ENCODE measurements at regions not wholly inside any gene's neighbourhood (a gene's known extent, or its start where the extent isn't known, plus 50 kb on each side); places are given as distances from the start of the nearest gene placed in this dataset.
"Not testable (repeated sequence)": the region's sequence is repeated elsewhere in the genome, so short reads cannot be mapped to it uniquely, and the experiment has no call there.

DNA sequence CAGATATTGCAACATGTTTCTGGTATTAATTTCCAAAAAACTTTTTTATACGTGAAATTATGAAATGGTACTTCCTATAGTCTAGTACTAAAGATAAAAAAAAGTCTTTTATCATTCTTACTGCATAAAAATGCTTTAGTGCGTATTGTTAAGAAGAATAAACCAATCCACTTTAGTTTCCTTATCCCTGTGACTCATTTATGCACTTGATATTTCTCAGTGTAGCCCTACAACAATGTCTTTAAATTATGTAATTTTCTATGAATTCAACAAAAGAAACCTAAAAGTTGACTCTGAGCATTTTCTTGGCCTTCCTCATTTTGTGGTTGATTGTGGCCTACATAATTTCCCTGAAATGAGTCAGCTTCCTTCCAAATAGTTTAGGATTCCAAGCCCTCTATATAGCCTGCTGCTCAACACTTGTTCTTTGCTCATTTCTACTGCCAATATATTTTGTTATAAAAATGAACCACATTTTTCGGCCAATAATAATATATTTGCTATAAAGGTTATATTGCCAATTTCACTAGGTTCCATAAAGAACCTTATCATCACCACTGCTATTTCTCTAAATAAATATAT is 961.7 kb upstream of the ADAMTS5 start:
- DNase-seq = not testable (repeated sequence)

GRCh38 chr21:27921421-27921820 is 954.5 kb upstream of the ADAMTS5 start:
- DNase-seq = not testable (repeated sequence)

- DNase-seq = not testable (repeated sequence)
Observed at GRCh38 chr21:27917966-27918365, 951.1 kb upstream of the ADAMTS5 start.

GRCh38 chr21:27916326-27916725 is 949.4 kb upstream of the ADAMTS5 start:
- DNase-seq = not testable (repeated sequence)

- DNase-seq = not testable (repeated sequence)
Observed at GRCh38 chr21:27912133-27912532, 945.2 kb upstream of the ADAMTS5 start.

DNA sequence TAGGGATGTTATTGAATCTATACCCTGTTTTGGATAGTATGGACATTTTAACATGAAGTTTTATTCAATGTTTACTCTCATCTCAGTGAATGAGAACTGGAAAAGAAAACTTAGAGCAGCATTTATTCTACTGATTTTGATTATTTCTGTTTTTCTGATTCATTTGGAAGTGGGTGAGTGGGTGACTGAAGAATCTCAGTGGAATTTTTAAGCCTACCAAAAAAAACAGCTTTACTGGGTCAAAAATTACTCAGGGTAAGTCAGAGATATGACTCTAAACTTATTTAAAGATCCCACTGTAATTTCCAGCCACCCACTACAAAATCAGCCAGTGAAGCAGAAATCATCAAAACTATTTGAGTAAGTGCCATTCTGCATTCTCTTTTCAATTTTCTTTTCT is 942.6 kb upstream of the ADAMTS5 start:
- DNase-seq = not testable (repeated sequence)

DNA sequence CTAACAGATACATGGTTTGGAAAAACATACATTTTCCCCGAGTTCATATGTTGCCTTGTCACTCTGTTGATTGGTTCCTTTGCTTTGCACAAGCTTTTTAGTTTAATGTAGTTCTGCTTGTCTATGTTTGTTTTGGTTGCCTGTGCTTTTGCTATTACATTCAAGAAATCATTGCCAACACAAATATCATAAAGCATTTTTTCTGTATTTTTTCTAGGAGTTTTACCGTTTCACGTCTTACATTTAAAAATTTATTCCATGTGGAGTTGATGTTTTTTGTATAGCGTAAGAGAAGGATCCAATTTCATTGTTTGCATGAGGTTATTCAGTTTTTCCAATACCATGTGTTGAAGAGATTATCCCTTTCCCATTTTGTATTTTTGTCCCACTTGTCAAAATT is 941.9 kb upstream of the ADAMTS5 start:
- DNase-seq = not testable (repeated sequence)

DNA sequence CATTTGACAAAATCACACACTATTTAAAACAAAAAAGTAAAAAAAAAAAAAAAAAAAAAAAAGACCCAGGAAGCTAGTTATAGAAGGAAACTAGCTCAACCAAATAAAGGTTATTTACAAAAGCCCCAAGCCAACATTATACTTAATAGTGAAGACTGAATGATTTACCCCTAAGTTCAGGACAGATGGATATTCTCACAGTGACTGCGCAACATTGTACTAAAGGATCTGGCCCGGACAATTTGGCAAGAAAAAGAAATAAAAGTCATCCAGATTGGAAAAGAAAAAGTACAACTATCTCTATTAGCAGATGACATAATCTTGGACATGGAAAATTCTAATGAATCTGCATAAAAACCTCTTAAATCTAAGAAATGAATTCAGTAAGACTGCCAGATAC is 936.0 kb upstream of the ADAMTS5 start:
- not testable (repeated sequence) for DNase-seq

DNA sequence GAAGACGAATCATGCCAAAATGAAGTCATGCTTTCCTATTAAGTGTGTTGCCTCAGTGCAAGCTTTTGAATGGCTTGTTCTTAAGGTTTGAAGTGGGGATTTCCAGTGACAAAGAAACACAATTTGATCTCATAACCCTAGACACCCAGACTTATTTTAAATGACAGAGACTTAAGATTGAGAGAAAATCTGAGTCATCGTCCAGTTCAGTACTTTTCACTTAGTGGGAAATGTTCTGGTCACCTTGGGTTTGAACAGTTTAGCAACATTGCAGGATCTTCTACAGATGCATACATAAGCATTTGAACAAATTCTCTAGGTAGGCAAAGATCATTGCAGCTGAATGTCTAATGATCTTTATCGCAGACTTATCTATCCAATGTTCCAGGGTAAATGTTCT is 926.7 kb upstream of the ADAMTS5 start:
- DNase-seq = not testable (repeated sequence)

DNA sequence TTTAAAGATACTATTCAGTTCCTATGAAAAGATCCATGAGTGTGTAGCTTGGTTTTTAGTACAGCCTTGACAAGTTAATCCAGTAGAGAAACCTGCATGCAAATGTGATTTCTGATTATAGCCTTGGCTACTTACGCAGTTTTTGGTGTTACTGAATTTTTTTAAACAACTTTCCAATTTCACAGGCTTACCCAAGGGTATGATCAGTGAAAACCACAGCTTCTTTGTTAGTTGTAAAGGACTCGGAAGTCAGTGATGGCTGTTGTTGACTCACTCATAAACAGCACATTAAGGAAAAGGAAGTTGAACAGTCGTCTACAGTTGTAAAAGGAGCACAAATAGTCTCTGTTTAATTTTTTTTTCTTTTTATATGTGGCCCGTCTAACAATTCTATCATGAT is 924.6 kb upstream of the ADAMTS5 start:
- DNase-seq = not testable (repeated sequence)

DNA sequence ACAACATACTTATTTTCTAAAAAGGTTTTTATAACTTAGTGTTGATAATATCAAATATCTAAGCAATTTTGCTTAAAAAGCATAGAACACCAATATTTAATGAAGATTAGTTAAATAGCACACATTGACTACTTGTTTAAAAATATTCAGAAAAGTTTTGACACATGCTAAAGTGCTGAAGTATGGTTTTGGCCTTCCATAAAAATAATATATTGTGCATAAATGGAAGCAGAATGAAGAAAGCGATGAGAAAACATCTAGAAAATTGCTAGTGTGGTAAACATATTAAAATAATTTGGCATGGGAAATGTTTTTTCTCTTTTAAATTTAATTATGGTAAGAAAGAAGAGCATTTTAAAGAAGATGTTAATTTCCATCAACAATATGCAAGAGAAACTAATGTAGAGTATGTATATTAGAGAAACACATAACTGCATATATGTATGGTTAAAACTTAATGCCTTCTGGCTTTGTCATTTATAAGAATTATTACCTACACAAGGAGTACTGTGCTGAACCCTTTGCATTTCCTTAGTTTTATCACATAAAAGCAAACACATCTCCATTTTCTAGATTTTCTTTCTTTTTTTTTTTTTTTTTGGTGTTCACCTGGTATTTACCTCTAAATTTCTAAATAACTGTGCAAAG is 921.0 kb upstream of the ADAMTS5 start:
- DNase-seq = not testable (repeated sequence)

DNA sequence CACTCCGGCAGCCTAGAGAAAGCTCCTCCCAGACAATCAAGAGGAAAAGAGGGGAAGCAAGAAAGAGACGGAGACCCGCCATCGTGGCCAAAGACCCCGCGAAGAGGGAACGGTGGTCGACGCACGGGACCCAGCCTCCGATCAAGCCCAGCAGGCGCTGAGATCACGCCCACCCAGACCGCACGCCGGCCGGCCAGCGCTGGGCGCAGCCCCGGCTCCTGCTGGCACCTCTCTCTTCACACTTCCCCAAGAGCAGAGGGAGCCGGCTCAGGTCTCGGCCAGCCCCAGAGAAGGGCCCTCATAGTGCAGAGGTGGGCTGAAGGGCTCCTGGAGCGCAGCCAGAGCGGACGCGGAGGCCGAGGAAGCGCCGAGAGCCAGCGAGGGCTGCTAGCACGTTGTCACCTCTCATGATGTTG is 918.4 kb upstream of the ADAMTS5 start:
- DNase-seq = no peak

- not testable (repeated sequence) for DNase-seq
Observed at GRCh38 chr21:27881331-27881730, 914.4 kb upstream of the ADAMTS5 start.

DNA sequence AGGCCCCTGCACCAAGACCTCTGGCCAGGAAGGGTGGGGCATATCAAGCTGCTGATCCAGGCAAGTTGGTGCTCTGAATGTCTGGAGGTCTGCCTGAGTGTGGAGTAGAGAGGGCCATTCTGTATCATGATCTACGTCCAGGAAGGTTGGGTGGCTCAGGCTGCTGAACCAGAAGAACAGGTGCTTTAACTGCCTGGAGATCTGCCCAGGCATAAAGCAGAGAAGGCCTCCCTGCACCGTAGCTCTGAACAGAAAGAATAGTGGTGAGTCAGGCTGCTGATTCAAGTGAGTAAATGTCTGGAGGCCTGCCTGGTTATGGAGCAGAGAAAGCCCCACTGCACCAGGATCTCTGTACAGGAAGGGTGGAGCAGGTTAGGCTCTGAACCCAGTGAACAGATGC is 905.5 kb upstream of the ADAMTS5 start:
- DNase-seq = not testable (repeated sequence)

DNA sequence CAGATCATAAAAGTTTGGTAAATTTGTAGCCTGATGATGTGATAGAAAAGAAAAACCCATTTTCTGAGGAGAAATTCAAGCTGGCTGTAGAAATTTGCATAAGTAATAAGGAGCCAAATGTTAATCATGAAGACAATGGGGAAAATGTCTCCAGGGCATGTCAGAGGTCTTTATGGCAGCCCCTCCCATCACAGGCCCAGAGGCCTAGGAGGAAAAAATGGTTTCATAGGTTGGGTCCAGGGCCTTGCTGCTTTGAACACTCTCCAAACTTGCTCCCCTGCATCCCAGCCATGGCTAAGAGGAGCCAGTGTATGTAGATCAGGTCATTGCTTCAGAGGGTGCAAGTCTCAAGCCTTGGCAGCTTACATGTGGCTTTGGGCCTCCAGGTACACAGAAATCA is 903.9 kb upstream of the ADAMTS5 start:
- DNase-seq = not testable (repeated sequence)

GRCh38 chr21:27860314-27860955 is 893.5 kb upstream of the ADAMTS5 start:
- DNase-seq = not testable (repeated sequence)

GRCh38 chr21:27858053-27858825 is 891.4 kb upstream of the ADAMTS5 start:
- not testable (repeated sequence) for DNase-seq

DNA sequence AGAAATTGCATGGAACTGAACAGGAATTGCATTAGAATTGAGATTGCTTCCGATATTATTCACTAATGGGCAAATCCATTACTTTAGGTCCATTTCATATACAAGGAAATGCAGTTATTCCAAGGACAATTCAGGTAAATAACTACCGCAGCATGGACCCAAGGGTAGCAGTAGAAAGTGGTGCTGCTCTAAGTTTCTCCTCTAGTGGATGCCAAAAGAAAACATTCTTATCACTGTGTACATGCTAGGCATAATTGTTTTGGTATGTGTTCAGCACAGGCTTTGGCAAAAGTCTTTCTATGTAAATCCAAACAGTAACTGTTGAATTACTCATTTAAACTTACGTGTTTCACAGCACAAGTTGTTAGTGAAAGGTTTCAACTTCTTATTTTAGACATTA is 890.1 kb upstream of the ADAMTS5 start:
- not testable (repeated sequence) for DNase-seq

DNA sequence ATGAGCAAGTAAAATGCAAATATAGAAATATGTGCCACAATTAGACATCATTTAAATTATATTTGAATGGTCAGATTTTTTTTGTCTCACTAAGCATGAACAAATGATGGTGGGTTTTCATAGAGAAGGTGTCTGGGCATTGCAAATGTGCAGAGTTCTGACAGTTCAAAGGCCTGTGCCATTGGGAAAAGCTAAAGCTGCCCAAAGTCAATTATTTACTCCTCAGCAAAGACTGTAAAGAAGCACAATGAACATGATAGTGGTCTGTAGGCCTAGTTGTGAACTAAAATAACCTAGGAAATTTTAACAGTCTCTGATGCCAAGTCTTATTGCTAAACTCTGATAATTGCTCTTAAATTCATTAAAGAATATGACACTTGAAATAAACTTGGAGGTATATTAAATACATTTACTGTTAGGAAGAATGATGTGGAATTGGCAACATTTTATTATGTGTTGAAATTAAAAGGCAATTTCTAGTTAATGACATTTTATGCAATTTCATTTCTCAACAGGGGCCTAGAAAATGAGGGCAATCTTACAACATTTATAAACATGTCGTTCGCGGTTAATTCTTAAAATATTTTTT is 874.3 kb upstream of the ADAMTS5 start:
- DNase-seq = no peak

DNA sequence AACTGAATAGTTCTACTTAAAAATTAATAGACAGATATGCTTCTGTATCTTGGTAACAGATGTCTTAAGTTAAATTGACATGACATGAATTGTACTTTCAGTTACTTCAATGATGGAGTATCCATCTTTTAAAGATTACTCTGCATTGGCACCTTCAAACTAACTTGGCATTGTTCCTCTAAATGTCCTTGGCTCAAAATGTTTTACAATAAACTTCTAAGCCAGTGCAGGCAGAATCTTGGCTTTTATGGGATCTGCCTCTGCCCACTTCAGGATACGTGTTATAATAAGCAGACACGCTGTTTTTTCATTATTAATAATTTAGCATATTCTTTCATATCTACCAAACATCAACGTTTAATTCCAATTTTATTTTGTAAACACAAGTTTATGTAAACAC is 873.4 kb upstream of the ADAMTS5 start:
- DNase-seq = no peak

- no peak for DNase-seq
Observed at GRCh38 chr21:27839512-27840115, 872.7 kb upstream of the ADAMTS5 start.

GRCh38 chr21:27838573-27838972 is 871.7 kb upstream of the ADAMTS5 start:
- no peak for DNase-seq

- DNase-seq = no peak
Observed at GRCh38 chr21:27837936-27838335, 871.0 kb upstream of the ADAMTS5 start.

Data from activated effector memory CD4-positive, alpha-beta T cell treated with anti-CD3 and anti-CD28 coated beads, Interleukin-2, amount 50 U/mL, for 16 hours (primary cell).